Liver (tissue), 8 donors: ENCODE measurements at regions not wholly inside any gene's neighbourhood (a gene's known extent, or its start where the extent isn't known, plus 50 kb on each side); places are given as distances from the start of the nearest gene placed in this dataset.

ENCODE experiments used
- DNase-seq: peaks from one replicate; pipeline ENCODE4 v3.0.0-alpha.2; 2017; ENCODE audit warnings: low spot score
- H3K27ac ChIP-seq, 2 donors: one replicate each; pipeline ENCODE4 v1.7.0; 2013; ENCODE audit warnings: inconsistent platforms in 2 of 2, low read length in 2 of 2, control low read depth in 1 of 2, low read depth in 1 of 2, mild to moderate bottlenecking in 1 of 2
- H3K27me3 ChIP-seq, 4 donors: one replicate each; pipeline versions ENCODE4 v1.6.1 to v1.7.0; 2013; ENCODE audit warnings: low read length in 3 of 4, inconsistent platforms in 1 of 4, mild to moderate bottlenecking in 1 of 4, moderate library complexity in 1 of 4; ENCODE audit not compliant: control insufficient read depth in 4 of 4, insufficient read depth in 4 of 4
- H3K36me3 ChIP-seq, 4 donors: one replicate each; pipeline versions ENCODE4 v1.6.1 to v1.7.0; 2013; ENCODE audit warnings: low read length in 3 of 4, mild to moderate bottlenecking in 3 of 4, low read depth in 1 of 4, moderate library complexity in 1 of 4; ENCODE audit not compliant: control insufficient read depth in 4 of 4, insufficient read depth in 3 of 4
- H3K4me1 ChIP-seq, 4 donors: one replicate each; pipeline versions ENCODE4 v1.6.1 to v1.7.0; 2013; ENCODE audit warnings: low read length in 3 of 4, mild to moderate bottlenecking in 3 of 4, moderate library complexity in 1 of 4; ENCODE audit not compliant: control insufficient read depth in 4 of 4, insufficient read depth in 4 of 4
- H3K4me3 ChIP-seq, 3 donors: one replicate each; pipeline versions ENCODE4 v1.6.1 to v1.7.0; 2013; ENCODE audit warnings: low read length in 3 of 3, control low read depth in 1 of 3, low read depth in 1 of 3, mild to moderate bottlenecking in 1 of 3
- H3K9ac ChIP-seq, 2 donors: one replicate each; pipeline ENCODE4 v1.7.0; 2013; ENCODE audit warnings: low read length in 2 of 2, mild to moderate bottlenecking in 2 of 2, moderate library complexity in 2 of 2, control low read depth in 1 of 2, low read depth in 1 of 2
- H3K9me3 ChIP-seq, 4 donors: one replicate each; pipeline versions ENCODE4 v1.6.1 to v1.7.0; 2013; ENCODE audit warnings: low read length in 3 of 4; ENCODE audit not compliant: control insufficient read depth in 4 of 4
- ATF3 ChIP-seq: IDR thresholded peaks from 2 replicates; pipeline ENCODE4 v1.6.1; 2016; ENCODE audit warnings: antibody characterized with exemption
- CTCF ChIP-seq: fragments of 150-350 bp; IDR thresholded peaks from 2 replicates; pipeline ENCODE4 v1.5.1; 2017; ENCODE audit warnings: improper control_type of control experiment, low read depth, low read length; ENCODE audit not compliant: missing input control
- EGR1 ChIP-seq, 2 donors: IDR thresholded peaks; 2 replicates each; pipeline ENCODE4 v1.6.1; 2016 to 2018; ENCODE audit warnings: antibody characterized with exemption in 2 of 2, low read depth in 2 of 2
- FOXA1 ChIP-seq: IDR thresholded peaks from 2 replicates; pipeline ENCODE4 v1.6.1; 2016; ENCODE audit warnings: antibody characterized with exemption
- GABPA ChIP-seq, 2 donors: IDR thresholded peaks in 1 of 2; conservative IDR thresholded peaks in 1 of 2; 2 replicates each; pipeline ENCODE4 v1.6.1; 2016; ENCODE audit warnings: antibody characterized with exemption in 2 of 2, mild to moderate bottlenecking in 1 of 2, moderate library complexity in 1 of 2
- HNF4A ChIP-seq, 2 donors: conservative IDR thresholded peaks; 2 replicates each; pipeline ENCODE4 v1.6.1; 2016; ENCODE audit warnings: antibody characterized with exemption in 2 of 2, mild to moderate bottlenecking in 2 of 2
- HNF4G ChIP-seq: IDR thresholded peaks from 2 replicates; pipeline ENCODE4 v1.6.1; 2016; ENCODE audit warnings: antibody characterized with exemption
- JUND ChIP-seq, 2 donors: IDR thresholded peaks; 2 replicates each; pipeline ENCODE4 v1.6.1; 2016; ENCODE audit warnings: antibody characterized with exemption in 2 of 2
- NR2F2 ChIP-seq: IDR thresholded peaks from 2 replicates; pipeline ENCODE4 v1.6.1; 2016; ENCODE audit warnings: antibody characterized with exemption
- RAD21 ChIP-seq, 2 donors: IDR thresholded peaks; 2 replicates each; pipeline ENCODE4 v1.6.1; 2016; ENCODE audit warnings: antibody characterized with exemption in 2 of 2, mild to moderate bottlenecking in 2 of 2
- RXRA ChIP-seq, 2 donors: IDR thresholded peaks; 2 replicates each; pipeline ENCODE4 v1.6.1; 2017 to 2018; ENCODE audit warnings: antibody characterized with exemption in 2 of 2, mild to moderate bottlenecking in 1 of 2
- SP1 ChIP-seq: IDR thresholded peaks from 2 replicates; pipeline ENCODE4 v1.6.1; 2018; ENCODE audit warnings: antibody characterized with exemption, mild to moderate bottlenecking
- TAF1 ChIP-seq: conservative IDR thresholded peaks from 2 replicates; pipeline ENCODE4 v1.6.1; 2016; ENCODE audit warnings: antibody characterized with exemption, mild to moderate bottlenecking
- YY1 ChIP-seq: IDR thresholded peaks from 2 replicates; pipeline ENCODE4 v1.6.1; 2016; ENCODE audit warnings: antibody characterized with exemption, mild to moderate bottlenecking
- WGBS: extraction: QIAGEN DNeasy Blood & Tissue Kit; methylation state at CpG from one replicate; pipeline ENCODE4 v1.1.7; 2013; 5-methylcytosine and 5-hydroxymethylcytosine counted together
- TF ChIP-seq, protein P1 (sequence below): IDR thresholded peaks from 2 replicates; pipeline ENCODE4 v1.6.1; 2016; ENCODE audit warnings: antibody characterized with exemption, mild to moderate bottlenecking
- TF ChIP-seq, protein P2 (sequence below): IDR thresholded peaks from 2 replicates; pipeline ENCODE4 v1.6.1; 2016; ENCODE audit warnings: antibody characterized with exemption
- TF ChIP-seq, protein P3 (sequence below): IDR thresholded peaks from 2 replicates; pipeline ENCODE4 v1.6.1; 2016; ENCODE audit warnings: antibody characterized with exemption
- donor health status: healthy.
- donor health status: healthy.
- donor health status: healthy.
- donor health status: healthy.
- donor health status: healthy.

GRCh38 chr3:3308809-3309208, 129.3 kb upstream of the CRBN start:
- H3K36me3 ChIP-seq: no peaks in the 10 kb centered on the region
- TF ChIP-seq EGR1 (IDR thresholded peaks at IDR 0.05; ENCODE audit: low read depth in 2 of 2) (no peak), HNF4G (no peak), RXRA (IDR thresholded peaks at IDR 0.05) (no peak), NR2F2 (no peak), JUND (IDR thresholded peaks at IDR 0.05) (no peak), FOXA1 (no peak), SP1 (no peak), GABPA (IDR thresholded peaks at IDR 0.05 in 1 of 2, conservative IDR thresholded peaks at IDR 0.05 in 1 of 2) (no peak), TAF1 (no peak), RAD21 (IDR thresholded peaks at IDR 0.05) (no peak), ATF3 (no peak), HNF4A (conservative IDR thresholded peaks at IDR 0.05) (no peak), CTCF (no peak), YY1 (no peak)
- TF ChIP-seq, protein P1, sequence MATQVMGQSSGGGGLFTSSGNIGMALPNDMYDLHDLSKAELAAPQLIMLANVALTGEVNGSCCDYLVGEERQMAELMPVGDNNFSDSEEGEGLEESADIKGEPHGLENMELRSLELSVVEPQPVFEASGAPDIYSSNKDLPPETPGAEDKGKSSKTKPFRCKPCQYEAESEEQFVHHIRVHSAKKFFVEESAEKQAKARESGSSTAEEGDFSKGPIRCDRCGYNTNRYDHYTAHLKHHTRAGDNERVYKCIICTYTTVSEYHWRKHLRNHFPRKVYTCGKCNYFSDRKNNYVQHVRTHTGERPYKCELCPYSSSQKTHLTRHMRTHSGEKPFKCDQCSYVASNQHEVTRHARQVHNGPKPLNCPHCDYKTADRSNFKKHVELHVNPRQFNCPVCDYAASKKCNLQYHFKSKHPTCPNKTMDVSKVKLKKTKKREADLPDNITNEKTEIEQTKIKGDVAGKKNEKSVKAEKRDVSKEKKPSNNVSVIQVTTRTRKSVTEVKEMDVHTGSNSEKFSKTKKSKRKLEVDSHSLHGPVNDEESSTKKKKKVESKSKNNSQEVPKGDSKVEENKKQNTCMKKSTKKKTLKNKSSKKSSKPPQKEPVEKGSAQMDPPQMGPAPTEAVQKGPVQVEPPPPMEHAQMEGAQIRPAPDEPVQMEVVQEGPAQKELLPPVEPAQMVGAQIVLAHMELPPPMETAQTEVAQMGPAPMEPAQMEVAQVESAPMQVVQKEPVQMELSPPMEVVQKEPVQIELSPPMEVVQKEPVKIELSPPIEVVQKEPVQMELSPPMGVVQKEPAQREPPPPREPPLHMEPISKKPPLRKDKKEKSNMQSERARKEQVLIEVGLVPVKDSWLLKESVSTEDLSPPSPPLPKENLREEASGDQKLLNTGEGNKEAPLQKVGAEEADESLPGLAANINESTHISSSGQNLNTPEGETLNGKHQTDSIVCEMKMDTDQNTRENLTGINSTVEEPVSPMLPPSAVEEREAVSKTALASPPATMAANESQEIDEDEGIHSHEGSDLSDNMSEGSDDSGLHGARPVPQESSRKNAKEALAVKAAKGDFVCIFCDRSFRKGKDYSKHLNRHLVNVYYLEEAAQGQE: no peak
- TF ChIP-seq, protein P2, sequence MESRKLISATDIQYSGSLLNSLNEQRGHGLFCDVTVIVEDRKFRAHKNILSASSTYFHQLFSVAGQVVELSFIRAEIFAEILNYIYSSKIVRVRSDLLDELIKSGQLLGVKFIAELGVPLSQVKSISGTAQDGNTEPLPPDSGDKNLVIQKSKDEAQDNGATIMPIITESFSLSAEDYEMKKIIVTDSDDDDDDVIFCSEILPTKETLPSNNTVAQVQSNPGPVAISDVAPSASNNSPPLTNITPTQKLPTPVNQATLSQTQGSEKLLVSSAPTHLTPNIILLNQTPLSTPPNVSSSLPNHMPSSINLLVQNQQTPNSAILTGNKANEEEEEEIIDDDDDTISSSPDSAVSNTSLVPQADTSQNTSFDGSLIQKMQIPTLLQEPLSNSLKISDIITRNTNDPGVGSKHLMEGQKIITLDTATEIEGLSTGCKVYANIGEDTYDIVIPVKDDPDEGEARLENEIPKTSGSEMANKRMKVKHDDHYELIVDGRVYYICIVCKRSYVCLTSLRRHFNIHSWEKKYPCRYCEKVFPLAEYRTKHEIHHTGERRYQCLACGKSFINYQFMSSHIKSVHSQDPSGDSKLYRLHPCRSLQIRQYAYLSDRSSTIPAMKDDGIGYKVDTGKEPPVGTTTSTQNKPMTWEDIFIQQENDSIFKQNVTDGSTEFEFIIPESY: no peak
- TF ChIP-seq, protein P3, sequence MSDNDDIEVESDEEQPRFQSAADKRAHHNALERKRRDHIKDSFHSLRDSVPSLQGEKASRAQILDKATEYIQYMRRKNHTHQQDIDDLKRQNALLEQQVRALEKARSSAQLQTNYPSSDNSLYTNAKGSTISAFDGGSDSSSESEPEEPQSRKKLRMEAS: no peak
- H3K27me3 ChIP-seq: peaks cover 0 to 3% (median 0%) of the 10 kb centered on the region in 4 donors
- H3K4me1 ChIP-seq: no peaks in the 10 kb centered on the region
- no peaks in the 10 kb centered on the region for H3K9me3 ChIP-seq
- WGBS: 78% methylated on average over 3 of the region's 3 CpGs
- no peak for DNase-seq
- H3K9ac ChIP-seq: no peak overlapping the region
- no peak overlapping the region for H3K4me3 ChIP-seq
- no peak overlapping the region for H3K27ac ChIP-seq

- Histone ChIP-seq H3K27me3 (no peaks in the 10 kb centered on the region), H3K9me3 (no peaks in the 10 kb centered on the region), H3K4me3 (no peak overlapping the region), H3K9ac (no peak overlapping the region), H3K4me1 (no peaks in the 10 kb centered on the region), H3K27ac (no peak overlapping the region), H3K36me3 (no peaks in the 10 kb centered on the region)
- DNase-seq: no peak
- 65% methylated on average over 4 of the region's 4 CpGs for whole genome bisulfite sequencing
- no peak for TF ChIP-seq GABPA (IDR thresholded peaks at IDR 0.05 in 1 of 2, conservative IDR thresholded peaks at IDR 0.05 in 1 of 2)
- no peak for TF ChIP-seq RXRA (IDR thresholded peaks at IDR 0.05)
- TF ChIP-seq EGR1 (IDR thresholded peaks at IDR 0.05; ENCODE audit: low read depth in 2 of 2): no peak
- TF ChIP-seq JUND (IDR thresholded peaks at IDR 0.05): no peak
- TF ChIP-seq FOXA1: no peak
- no peak for TF ChIP-seq CTCF
- no peak for TF ChIP-seq SP1
- TF ChIP-seq, protein P3: no peak
- no peak for TF ChIP-seq NR2F2
- TF ChIP-seq, protein P1: no peak
These were observed 128.0 kb upstream of the CRBN start for GRCh38 chr3:3307491-3307890.
